ENCODE measurements at regions not wholly inside any gene's neighbourhood (a gene's known extent, or its start where the extent isn't known, plus 50 kb on each side); places are given as distances from the start of the nearest gene placed in this dataset.

DNA sequence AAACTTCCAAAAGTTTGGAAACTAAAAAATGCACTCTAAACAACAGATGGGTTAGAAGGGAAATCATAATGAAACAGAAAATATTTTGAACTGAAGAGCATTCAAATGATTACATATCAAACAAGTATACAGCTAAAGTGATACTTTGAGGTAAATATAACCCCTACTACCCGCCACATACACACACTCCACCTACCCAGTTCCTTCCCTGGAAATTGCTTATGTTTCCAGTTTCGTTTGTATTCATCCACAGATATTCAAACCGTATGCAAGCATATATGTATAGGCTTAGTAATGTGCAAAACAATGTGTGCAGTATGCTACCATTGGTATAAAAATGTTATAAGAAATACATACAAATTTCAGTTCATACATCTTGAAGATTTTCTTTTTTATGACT, 95.5 kb downstream of the SMIM20 start:
- TF ChIP-seq, protein P1, sequence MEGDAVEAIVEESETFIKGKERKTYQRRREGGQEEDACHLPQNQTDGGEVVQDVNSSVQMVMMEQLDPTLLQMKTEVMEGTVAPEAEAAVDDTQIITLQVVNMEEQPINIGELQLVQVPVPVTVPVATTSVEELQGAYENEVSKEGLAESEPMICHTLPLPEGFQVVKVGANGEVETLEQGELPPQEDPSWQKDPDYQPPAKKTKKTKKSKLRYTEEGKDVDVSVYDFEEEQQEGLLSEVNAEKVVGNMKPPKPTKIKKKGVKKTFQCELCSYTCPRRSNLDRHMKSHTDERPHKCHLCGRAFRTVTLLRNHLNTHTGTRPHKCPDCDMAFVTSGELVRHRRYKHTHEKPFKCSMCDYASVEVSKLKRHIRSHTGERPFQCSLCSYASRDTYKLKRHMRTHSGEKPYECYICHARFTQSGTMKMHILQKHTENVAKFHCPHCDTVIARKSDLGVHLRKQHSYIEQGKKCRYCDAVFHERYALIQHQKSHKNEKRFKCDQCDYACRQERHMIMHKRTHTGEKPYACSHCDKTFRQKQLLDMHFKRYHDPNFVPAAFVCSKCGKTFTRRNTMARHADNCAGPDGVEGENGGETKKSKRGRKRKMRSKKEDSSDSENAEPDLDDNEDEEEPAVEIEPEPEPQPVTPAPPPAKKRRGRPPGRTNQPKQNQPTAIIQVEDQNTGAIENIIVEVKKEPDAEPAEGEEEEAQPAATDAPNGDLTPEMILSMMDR (IDR thresholded peaks at IDR 0.05 in 4 of 5, conservative IDR thresholded peaks at IDR 0.05 in 1 of 5): no peak
- no peak for TF ChIP-seq POLR2A (IDR thresholded peaks at IDR 0.05)
